Stimulated activated CD4-positive, alpha-beta T cell treated with anti-CD3 and anti-CD28 coated beads, Interleukin-15, amount 100 ng/mL, for 48 hours (primary cell): ENCODE measurements at regions not wholly inside any gene's neighbourhood (a gene's known extent, or its start where the extent isn't known, plus 50 kb on each side); places are given as distances from the start of the nearest gene placed in this dataset.

Source experiments
- DNase-seq, 2 donors: peaks; one replicate each; pipeline ENCODE4 v3.0.0-alpha.2; 2020; ENCODE audit warnings: low read depth in 2 of 2

- DNase-seq, result no peak
These were observed 188.7 kb upstream of the POU5F2 start for GRCh38 chr5:93930098-93930497.

GRCh38 chr5:93929131-93929530 is 187.7 kb upstream of the POU5F2 start:
- no peak for DNase-seq

- DNase-seq, result no peak
These were observed 185.6 kb upstream of the POU5F2 start for GRCh38 chr5:93926831-93927620.

GRCh38 chr5:93925321-93925720 is 183.9 kb upstream of the POU5F2 start:
- DNase-seq, result no peak

GRCh38 chr5:93924628-93925027 is 183.2 kb upstream of the POU5F2 start:
- no peak for DNase-seq

GRCh38 chr5:93922551-93922950 is 181.2 kb upstream of the POU5F2 start:
- DNase-seq, result no peak

GRCh38 chr5:93921001-93921400 is 179.6 kb upstream of the POU5F2 start:
- no peak for DNase-seq

- no peak for DNase-seq
These were observed 175.5 kb upstream of the POU5F2 start for GRCh38 chr5:93916872-93917271.

- no peak for DNase-seq
These were observed 173.7 kb upstream of the POU5F2 start for GRCh38 chr5:93915142-93915553.

- DNase-seq, result no peak
These were observed 170.2 kb upstream of the POU5F2 start for GRCh38 chr5:93911609-93912008.

GRCh38 chr5:93909356-93909755 is 168.0 kb upstream of the POU5F2 start:
- DNase-seq, result no peak

- DNase-seq, result no peak
These were observed 163.5 kb upstream of the POU5F2 start for GRCh38 chr5:93904917-93905316.

- DNase-seq, result no peak
These were observed 160.9 kb upstream of the POU5F2 start for GRCh38 chr5:93902288-93902687.

- no peak for DNase-seq
These were observed 157.7 kb upstream of the POU5F2 start for GRCh38 chr5:93899026-93899600.

- no peak for DNase-seq
These were observed 153.4 kb upstream of the POU5F2 start for GRCh38 chr5:93894601-93895354.

GRCh38 chr5:93893075-93893474 is 151.7 kb upstream of the POU5F2 start:
- no peak for DNase-seq

- no peak for DNase-seq
These were observed 151.1 kb upstream of the POU5F2 start for GRCh38 chr5:93892481-93892880.

GRCh38 chr5:93891491-93892480 is 150.4 kb upstream of the POU5F2 start:
- DNase-seq, result no peak

- DNase-seq, result no peak
These were observed 149.3 kb upstream of the POU5F2 start for GRCh38 chr5:93890657-93891056.

GRCh38 chr5:93887678-93888077 is 146.3 kb upstream of the POU5F2 start:
- DNase-seq, result no peak

GRCh38 chr5:93886917-93887361 is 145.5 kb upstream of the POU5F2 start:
- no peak for DNase-seq
